ENCODE measurements at regions not wholly inside any gene's neighbourhood (a gene's known extent, or its start where the extent isn't known, plus 50 kb on each side); places are given as distances from the start of the nearest gene placed in this dataset.

DNA sequence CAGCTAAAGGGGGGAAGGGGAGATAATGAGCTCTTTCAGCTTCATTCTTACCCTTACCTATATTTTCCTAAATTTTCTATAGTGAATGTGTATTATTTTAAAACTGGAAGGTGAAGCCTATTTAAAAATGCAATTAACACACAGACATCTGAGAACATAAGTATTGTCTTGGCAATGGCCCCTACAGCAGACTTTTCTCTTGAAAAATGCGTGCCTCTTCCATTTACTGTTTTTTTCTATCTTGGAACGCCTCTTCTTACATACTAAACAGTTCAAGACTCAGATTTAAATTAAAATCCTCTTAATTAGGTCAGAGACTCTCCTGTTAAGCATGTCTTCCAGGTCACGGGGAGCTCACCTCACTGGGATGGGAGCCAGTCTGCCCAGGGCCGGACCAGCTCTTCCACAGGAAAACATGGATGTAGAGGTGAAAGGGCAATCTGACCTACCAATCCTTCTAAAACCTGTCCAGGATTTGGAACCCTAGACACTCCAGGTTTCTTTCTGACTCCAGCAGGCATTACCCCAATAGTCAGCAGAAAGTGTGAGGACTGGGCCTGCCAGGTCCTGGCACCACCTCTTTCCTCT is 137.3 kb downstream of the ZNF281 start:
- TF ChIP-seq CTCF (IDR thresholded peaks at IDR 0.05; ENCODE audit: insufficient read depth, low read depth, low read length) (no peak), EZH2 (IDR thresholded peaks at IDR 0.05; ENCODE audit: insufficient read depth, low read length) (no peak)

All from astrocyte (in vitro differentiated cells and primary cell).